GM19023 (cell line): ENCODE measurements at regions not wholly inside any gene's neighbourhood (a gene's known extent, or its start where the extent isn't known, plus 50 kb on each side); places are given as distances from the start of the nearest gene placed in this dataset.

ENCODE experiments used
- ATAC-seq: cut with Tn5 transposase; IDR thresholded peaks from one replicate; pipeline ENCODE4 v1.9.1; 2021; ENCODE audit warnings: mild to moderate bottlenecking, moderate library complexity; ENCODE audit not compliant: unreplicated experiment

DNA sequence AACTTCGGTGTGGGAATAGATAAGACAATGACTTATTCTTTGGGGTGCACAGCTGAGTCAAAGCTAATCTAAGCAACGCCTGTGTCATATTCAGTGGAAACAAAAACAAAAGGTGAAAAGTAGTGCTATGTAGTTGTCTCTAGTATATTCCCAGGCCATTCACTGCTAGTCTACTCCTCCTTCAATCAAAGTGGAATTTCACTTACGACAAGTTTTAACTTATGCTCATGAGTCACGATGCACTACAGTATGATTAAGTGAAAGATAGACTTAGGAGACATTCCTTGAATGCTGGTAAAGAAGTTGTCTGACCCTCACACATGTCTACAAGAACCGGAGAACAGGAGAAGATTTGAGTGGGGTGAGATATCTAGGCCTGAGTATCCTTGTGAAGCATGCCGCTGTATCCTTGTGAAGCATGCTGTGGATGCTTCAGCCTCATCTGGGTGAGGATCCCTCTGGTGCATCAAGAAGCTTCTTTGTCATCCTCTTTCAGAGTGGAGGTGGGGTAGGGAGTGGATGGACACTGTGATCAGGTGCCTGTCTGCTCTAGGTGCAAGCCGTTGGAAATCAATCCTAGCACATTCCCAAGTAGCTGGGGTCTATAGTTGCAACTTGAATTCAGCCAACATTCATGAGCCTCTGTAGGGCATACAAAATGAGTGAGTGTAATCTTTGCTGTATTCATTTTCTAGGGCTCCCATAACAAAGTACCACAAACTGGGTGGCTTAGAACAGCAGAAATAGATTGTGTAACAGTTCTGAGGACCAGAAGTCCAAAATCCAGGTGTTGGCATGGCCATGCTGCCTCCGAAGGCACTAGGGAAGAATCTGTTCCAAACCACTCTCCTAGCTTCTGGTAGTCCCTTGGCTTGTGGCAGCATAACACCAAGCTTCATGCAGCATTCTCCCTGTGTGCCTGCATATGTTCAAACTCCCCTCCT lies 173.5 kb upstream of the FN1 start:
- ATAC-seq, result no peak

DNA sequence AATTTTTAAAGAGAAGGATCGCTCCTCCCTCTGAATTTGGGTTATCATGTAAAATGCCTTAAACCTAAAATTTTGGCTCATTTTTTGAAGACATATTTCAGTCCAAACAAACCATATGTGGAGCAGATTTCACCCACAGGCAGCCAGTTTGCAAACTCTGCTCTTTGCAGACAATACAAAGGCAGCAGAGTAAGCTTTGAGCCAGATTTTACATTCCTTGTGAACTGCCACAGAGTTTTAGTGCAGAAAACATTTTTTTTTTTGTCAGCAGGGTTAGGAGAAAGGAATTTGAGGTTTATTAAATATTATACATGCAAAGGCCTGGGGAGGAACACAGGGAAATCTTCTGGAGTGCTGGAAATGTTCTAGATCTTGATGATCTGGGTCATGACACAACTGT lies 171.9 kb upstream of the FN1 start:
- no peak for ATAC-seq

DNA sequence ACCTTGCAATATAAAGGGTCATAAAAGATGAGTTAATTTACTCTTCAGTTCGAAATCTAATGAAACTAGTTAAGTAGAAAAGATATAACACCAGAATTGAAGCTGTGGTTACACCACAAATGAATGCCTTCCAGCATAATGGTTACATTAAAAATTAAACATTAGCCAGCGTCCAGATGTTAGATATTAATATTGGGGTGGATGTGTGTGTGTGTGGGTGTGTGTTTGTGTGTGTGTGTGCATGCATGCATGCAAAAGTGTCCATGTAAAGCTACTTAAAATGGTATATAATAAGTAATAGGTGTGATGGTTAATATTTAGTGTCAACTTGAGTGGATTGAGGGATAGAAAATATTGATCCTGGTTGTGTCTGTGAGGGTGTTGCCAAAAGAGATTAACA lies 170.4 kb upstream of the FN1 start:
- no peak for ATAC-seq

DNA sequence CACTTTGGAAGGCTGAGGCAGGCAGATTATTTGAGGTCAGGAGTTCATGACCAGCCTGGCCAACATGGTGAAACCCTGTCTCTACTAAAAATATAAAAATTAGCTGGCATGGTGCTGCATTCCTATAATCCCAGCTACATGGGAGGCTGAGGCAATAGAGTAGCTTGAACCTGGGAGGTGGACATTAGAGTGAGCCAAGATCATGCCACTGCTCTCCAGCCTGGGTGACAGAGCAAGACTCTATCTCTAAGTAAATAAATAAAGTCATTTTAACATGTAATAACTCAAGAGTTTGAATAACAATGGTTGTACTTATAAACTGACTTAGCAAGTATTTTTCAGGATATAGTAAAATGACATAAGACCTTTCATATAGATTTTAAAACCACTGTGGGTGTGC lies 169.3 kb upstream of the FN1 start:
- ATAC-seq, result no peak

DNA sequence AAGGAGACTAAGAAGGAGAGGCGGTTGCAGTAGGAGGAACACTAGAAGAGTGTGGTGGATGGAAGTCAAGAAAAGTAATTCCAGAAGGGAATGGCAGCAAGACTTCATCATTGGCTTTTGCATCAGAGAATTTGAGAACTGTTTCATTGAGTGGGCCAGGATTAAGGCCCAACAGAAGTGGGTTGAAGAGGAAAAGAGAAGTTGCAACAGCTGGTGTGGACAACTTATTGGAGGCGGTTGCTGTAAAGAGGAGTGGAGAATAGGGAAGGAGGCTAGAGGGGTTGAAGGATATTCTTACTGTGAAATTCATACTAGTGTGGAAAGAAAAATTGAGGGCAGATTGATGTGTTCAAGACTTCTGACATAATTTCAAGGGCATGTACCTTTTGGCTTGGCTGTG lies 168.7 kb upstream of the FN1 start:
- no peak for ATAC-seq

DNA sequence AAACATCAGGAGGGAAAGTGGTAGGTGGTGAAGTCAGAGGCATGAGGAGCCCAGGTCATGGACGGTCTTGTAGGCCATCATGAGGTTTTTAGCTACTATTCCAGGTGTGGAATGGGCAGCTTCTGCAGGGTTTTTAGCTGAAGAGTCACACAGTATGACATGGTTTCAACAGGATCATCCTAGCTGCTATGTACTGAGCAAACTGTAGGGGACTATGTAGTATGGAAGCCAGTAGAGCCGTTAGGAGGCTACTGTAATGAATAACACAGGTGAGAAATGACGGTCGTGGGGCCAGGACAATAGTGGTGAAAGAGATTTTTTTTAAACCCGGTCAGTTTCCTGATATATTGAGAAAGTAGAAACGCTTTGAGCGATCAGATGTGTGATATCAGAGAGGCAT lies 167.6 kb upstream of the FN1 start:
- ATAC-seq, result no peak

DNA sequence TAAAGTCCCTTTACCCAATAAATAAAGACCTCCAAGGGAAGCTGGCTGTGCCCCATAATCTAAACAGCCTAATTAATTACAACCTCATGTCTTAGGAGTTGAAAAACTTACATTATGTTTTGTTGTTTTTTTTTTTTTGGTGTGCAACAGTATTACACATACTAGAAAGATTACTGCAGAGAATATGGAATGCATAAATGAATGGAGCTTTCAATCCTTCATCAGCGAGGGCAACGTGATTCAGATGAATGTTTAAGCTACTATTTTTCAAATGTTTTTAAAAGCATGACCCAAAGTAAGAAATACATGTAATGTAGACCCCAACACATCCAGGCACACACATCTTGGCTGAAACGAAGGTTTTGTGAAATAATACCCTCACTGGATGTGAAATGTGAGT lies 167.1 kb upstream of the FN1 start:
- ATAC-seq, result no peak

DNA sequence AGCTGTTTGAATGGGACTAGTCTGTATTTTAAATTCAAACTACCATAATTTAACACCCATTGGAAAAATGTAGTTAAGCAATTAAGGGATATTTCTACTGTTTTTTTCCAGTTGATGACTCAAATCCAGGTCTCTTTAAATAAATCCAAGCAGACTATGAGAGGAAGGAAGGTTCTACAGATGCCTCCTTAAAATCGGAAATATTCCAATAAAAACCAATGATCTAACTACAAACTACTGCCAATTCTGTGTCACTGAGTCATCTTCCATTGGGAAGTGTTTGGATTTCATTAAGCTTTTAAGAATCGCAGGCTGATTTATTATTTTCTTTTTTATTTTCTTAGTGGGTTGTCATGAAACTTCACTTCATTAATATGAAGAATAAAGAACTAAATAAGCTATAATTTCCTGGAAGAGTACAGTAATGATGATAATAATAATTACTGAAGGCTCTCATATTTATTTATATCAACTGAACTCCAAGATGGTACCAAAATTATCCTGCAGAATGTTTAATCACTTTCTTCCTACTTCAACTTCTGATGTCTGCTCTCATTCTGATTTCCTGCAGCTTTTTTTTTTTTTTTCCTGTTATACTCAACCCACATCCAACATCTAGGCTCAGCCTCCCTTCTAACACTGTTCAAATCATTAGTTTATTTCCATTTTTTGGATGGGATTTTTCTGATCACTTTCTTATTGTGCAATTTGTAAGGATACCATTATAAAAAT lies 166.3 kb upstream of the FN1 start:
- no peak for ATAC-seq

DNA sequence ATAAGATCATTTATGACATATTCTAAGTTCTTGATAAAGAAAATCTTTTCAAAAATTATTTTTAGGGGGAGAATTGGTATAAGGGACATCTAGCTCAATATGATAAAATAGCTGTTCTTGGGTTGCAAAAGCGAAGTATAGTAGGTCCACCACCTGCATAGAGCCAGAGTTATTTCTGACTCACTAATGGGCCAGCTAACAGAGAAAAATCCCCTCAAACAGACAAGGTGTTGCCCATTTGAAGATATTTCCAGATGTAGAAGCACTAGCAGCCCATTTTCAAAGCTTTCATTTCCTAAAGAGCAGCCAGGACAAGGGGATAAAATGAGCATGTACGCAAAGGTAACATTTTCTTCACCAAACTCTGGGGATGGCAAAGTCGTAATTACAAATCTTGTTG lies 165.7 kb upstream of the FN1 start:
- no peak for ATAC-seq

DNA sequence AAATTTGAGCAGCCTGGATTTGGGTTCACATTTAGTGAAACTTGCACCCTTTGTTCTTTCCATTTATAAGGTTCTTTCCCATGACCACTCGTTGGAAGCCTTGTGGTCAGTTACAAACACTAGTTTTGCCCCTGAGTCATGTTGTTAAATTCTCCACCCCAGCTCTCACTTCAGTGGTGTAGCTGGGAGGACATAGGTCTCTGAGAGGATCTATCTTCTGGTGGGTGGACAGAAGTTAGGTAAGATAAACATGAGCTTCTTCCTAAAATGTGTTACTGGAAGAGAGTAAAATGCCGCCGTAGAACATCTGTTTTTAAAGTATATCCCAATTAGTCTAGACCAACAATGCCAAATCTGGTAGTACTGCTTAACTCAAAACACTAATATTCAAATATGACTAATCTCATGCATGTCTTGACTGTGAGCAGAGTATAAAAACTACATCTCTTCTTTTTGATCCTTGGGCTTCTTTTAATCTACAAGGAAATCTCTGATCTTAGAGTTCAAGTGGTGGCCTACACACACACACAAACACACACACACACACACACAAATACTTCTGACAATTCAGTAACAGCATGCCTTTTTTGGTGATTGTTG lies 162.6 kb upstream of the FN1 start:
- ATAC-seq, result no peak

DNA sequence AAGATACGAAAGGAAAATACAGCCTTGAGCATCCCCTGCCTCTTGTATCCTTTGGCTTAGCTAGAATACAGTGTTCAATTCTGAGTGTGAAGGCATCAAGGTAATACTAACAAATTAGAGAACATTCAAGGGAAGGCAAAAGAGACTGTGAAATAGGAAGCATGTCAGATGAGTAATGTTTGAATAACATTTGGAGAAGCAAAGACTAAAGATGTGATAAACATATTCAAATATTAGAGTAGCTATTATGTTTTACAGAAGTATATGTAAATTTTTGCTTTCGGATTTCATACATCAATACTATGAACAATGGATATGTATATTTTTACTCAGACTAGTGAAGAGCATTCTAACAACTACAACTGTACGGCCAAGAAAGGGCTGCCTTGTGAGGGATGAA lies 161.7 kb upstream of the FN1 start:
- ATAC-seq, result no peak

DNA sequence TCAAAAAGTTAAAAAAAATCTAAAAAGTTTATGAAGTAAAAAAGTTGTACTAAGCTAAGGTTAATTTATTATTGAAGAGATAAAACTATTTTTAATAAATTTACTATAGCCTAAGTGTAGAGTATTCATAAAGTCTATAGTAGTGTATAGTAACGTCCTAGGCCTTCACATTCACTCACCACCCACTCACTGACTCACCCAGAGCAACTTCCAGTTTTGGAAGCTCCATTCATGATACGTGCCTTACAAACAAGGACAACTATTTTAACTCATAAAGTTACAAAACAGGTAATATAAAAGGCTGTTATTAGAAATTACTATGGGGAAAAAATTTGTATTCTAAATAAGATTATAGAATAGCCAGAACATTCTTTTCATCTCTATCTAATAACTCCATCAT lies 158.9 kb upstream of the FN1 start:
- no peak for ATAC-seq

DNA sequence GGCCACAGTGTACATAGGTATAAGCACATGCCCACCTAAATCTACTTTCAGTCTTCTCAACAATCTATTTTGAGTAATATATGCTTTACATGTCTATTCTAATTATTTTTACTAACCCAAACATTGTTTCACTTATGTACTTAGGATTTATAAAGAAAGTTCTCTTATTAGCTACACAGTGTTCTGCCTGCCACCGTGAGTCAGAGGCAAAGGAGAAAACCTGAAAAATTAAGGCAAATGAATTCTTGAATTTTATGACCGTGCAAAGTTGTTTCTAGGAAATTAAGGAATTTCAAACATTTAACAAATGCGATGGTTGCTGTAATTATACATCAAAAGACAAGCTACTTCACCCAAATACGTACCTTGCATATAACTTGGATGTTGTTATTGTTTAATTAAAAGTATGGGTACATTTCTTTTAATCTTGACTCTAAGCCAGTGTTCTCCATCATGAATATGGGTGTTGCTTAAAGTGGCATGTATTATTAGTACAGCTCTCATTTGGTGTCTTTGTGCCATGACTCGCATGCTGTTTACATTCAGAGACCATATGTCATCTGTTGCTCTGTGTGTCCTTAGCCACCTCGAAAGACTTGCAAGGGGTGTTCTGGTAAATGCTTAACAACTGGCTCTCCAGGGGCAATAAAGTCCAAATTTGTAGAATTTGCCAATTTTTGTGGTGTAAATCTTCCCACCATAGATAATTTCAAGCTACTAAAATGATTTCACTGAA lies 154.3 kb upstream of the FN1 start:
- no peak for ATAC-seq

DNA sequence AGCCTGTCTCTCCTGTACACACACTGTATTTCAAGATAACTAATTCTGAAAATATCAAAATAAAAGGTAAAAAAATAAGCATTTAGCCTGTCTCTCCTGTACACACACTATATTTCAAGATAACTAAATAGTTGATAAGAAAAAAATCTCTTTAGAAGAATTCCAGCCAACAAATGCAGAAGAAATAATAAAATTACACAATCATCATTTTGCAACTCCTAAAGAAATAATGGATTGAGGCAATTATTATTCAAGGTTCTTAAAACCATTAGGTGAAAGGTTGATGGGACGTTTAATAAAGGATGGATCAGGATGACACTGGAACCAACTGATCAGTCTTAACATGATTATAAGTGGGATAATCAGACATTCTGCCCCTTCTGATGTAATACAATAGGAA lies 148.0 kb upstream of the FN1 start:
- ATAC-seq, result no peak

DNA sequence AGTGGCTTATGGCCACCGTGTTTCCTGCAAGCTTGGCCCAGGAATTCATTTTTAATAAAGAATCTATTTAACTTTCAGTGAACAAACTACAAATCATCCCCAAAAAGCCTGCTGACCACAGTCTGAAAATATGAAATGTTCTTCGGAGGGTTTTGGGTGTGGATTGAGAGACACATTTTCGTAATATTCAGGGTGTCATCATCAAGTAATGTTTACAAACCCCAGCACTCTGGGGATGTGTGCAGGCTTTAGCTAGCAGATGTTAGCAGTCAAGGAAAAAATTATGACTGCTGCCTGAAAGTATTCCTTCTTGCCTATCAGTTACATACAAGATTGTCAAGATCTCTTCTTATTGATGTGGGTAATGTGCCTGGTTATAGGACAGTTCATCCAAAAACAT lies 143.9 kb upstream of the FN1 start:
- no peak for ATAC-seq

DNA sequence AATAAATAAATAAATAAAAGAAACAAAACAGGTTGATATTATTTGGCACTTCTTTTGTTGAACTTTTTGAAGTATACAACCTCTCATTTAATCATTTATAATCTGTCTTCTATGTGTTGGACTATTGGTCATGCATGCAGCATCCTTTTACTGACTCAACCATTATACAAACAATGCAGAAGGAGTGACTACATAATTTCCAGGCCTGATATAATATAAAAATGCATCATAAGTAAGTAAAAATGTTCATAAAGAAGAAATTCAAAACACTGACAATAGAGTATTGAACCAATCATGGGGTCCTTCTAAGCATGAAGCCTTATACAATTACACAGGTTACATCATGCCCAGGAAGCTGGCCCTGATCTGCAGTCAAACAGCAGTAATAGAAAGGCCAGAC lies 141.5 kb upstream of the FN1 start:
- no peak for ATAC-seq

DNA sequence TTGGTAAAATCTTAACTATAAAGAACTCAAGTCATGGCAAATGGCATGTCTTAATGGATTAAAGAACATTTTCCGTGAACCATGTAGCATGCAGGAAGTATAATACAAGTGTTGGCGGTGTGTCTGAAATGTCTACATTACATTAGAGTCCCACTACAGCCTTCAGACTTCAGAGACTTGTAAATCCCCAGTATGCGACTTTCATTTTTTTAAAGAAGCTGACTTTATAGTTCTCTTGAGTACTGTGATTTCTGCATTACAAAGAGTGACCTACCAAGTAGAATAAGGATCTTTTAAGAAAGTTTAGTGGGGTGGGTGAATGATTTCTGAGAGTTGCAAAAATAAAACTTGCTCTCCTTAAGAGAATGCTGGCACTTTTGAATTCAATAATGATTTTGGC lies 140.7 kb upstream of the FN1 start:
- no peak for ATAC-seq

DNA sequence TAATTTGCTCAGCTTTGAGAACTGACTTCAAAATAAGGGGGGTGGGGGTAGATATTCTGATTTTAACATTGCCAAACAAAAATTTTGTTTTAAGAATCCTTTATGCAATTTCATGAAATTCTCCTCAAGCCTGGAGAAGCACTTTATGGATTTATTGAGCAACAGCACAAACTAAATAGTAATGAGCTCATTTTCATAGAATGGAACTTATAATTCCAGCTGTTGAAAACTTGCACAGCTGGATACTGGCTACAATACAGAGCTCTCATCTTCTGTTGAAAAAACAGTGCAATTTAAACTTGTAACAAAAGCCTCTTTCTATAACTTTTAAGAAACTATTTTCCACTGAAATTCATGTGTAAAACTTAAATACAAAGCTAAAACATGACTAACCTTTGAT lies 137.6 kb upstream of the FN1 start:
- ATAC-seq, result no peak

DNA sequence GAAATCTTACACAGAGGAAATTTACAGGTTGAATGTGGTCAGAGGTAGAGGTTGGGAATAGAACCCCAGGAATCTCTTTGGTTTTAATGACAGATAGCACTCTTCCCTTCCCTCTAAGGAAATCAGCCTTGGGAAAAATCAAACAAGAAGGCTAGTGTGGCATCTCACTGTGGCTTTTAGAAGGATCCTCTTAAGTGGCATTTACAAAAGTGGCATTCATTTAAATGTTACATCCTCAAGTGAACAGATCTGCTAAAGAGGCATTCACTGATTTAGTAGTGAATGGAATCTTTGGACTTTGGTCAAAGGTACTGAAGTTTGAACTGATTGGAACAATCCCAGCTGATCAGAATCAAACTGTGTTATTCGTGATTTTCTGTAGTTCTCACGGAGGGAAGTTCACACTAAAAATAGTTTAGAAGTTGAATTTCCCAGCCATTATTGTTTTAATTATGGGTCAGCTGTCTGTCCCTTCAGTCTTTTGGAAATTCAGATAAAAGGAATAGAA lies 136.5 kb upstream of the FN1 start:
- ATAC-seq, result no peak

DNA sequence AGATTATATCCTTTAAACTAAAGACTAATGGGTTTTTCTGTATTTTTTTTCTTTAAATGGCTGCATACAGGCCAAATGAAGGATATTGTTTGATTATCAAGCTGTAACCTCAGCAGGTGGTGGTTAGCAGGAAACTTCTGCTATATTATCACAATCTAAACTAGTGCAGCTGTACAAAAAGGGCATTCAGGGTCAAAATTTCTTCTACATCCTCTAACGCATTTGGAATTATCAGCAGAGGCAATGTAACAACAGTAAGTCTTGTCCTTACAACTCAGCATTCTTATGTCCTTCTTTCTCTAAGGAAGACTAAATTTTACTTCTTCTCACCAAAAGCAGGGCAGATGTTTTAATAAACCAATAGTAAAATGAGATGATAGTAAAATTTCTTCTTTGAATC lies 135.8 kb upstream of the FN1 start:
- no peak for ATAC-seq

DNA sequence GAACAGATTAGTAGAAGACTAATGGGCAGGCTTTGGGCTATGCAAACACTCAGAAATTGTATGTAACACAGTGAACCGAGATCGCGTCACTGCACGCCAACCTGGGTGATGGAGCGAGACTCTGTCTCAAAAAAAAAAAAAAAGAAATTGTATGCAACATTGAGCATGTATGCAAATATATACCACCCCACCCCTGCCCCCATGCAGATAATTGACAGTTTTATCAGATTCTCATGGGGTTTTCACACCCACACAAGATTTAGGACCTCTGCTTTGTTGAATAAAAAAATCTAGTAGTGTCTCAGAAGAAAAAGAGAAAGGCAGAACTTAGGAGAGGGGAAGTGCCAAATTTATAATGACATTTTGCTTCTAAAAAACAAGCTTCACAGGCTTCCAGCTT lies 131.6 kb upstream of the FN1 start:
- ATAC-seq, result no peak
